Endothelial cell of umbilical vein (primary cell): ENCODE measurements at regions not wholly inside any gene's neighbourhood (a gene's known extent, or its start where the extent isn't known, plus 50 kb on each side); places are given as distances from the start of the nearest gene placed in this dataset.

ENCODE experiments used
- CTCF ChIP-seq, 2 donors: IDR thresholded peaks; 1 replicate in 1 of 2; 2 replicates in 1 of 2; pipeline ENCODE4 v1.5.1; 2011; ENCODE audit warnings: low read length in 2 of 2, mild to moderate bottlenecking in 2 of 2, moderate library complexity in 2 of 2, control low read depth in 1 of 2, inconsistent platforms in 1 of 2, low read depth in 1 of 2; ENCODE audit not compliant: insufficient read depth in 1 of 2; ENCODE audit errors: extremely low read depth in 1 of 2
- EZH2 ChIP-seq: IDR thresholded peaks from 2 replicates; pipeline ENCODE4 v1.6.1; 2012; ENCODE audit warnings: borderline replicate concordance, low read depth, mild to moderate bottlenecking, moderate library complexity, low read length, inconsistent platforms; ENCODE audit not compliant: severe bottlenecking
- FOS ChIP-seq: IDR thresholded peaks from 2 replicates; pipeline ENCODE4 v1.6.1; 2011; ENCODE audit warnings: mild to moderate bottlenecking, low read length, moderate library complexity, borderline replicate concordance; ENCODE audit not compliant: insufficient read depth
- MAX ChIP-seq: IDR thresholded peaks from 2 replicates; pipeline ENCODE4 v1.6.1; 2011; ENCODE audit not compliant: insufficient read depth, insufficient read length
- POLR2A ChIP-seq: IDR thresholded peaks from 2 replicates; pipeline ENCODE4 v1.6.1; 2012; ENCODE audit warnings: low read depth, mild to moderate bottlenecking, control low read depth, low read length
- POLR2AphosphoS5 ChIP-seq: IDR thresholded peaks from 2 replicates; pipeline ENCODE4 v1.6.1; 2012; ENCODE audit warnings: low read depth, mild to moderate bottlenecking, control low read depth, low read length, moderate library complexity; ENCODE audit not compliant: insufficient read depth

- TF ChIP-seq POLR2A (no peak), CTCF (IDR thresholded peaks at IDR 0.05; ENCODE audit: extremely low read depth in 1 of 2, insufficient read depth in 1 of 2, low read depth in 1 of 2, low read length in 2 of 2) (no peak), EZH2 (no peak), POLR2AphosphoS5 (no peak), MAX (no peak), FOS (no peak)
Observed at GRCh38 chr3:18866899-18867298, 281.4 kb upstream of the KCNH8 start.
